ENCODE measurements at regions not wholly inside any gene's neighbourhood (a gene's known extent, or its start where the extent isn't known, plus 50 kb on each side); places are given as distances from the start of the nearest gene placed in this dataset.
"Not testable (repeated sequence)": the region's sequence is repeated elsewhere in the genome, so short reads cannot be mapped to it uniquely, and the experiment has no call there.

GRCh38 chr5:23994581-23995370 is 487.4 kb downstream of the PRDM9 start:
- TF ChIP-seq POLR2A (IDR thresholded peaks at IDR 0.05; ENCODE audit: extremely low read depth, insufficient read length): no peak
- no peak for TF ChIP-seq MYC (IDR thresholded peaks at IDR 0.05; ENCODE audit: low read depth, low read length)
- no peak for TF ChIP-seq CTCF (IDR thresholded peaks at IDR 0.05; ENCODE audit: low read depth, low read length)
- no peak for TF ChIP-seq MAX (IDR thresholded peaks at IDR 0.05; ENCODE audit: low read depth, low read length)
- peak; percentile 3 for DNase-seq (ENCODE audit: low read depth)
- no peak overlapping the region for H3K4me3 ChIP-seq (ENCODE audit: low read depth, low read length)

- TF ChIP-seq POLR2A (IDR thresholded peaks at IDR 0.05; ENCODE audit: extremely low read depth, insufficient read length): no peak
- TF ChIP-seq CTCF (IDR thresholded peaks at IDR 0.05; ENCODE audit: low read depth, low read length): no peak
- no peak for TF ChIP-seq MAX (IDR thresholded peaks at IDR 0.05; ENCODE audit: low read depth, low read length)
- TF ChIP-seq MYC (IDR thresholded peaks at IDR 0.05; ENCODE audit: low read depth, low read length): no peak
- no peak overlapping the region for H3K4me3 ChIP-seq (ENCODE audit: low read depth, low read length)
- no peak for DNase-seq (ENCODE audit: low read depth)
These were observed 489.1 kb downstream of the PRDM9 start for GRCh38 chr5:23996525-23996924.

GRCh38 chr5:24005384-24005783 is 498.0 kb downstream of the PRDM9 start:
- no peak for DNase-seq (ENCODE audit: low read depth)
- TF ChIP-seq POLR2A (IDR thresholded peaks at IDR 0.05; ENCODE audit: extremely low read depth, insufficient read length) (no peak), MYC (IDR thresholded peaks at IDR 0.05; ENCODE audit: low read depth, low read length) (no peak)
- no peak overlapping the region for H3K4me3 ChIP-seq (ENCODE audit: low read depth, low read length)

- H3K4me3 ChIP-seq (ENCODE audit: low read depth, low read length); DNase-seq (ENCODE audit: low read depth): not testable (repeated sequence)
These were observed 510.3 kb downstream of the PRDM9 start for GRCh38 chr5:24017710-24018109.

- no peak for DNase-seq (ENCODE audit: low read depth)
- no peak for TF ChIP-seq MYC (IDR thresholded peaks at IDR 0.05; ENCODE audit: low read depth, low read length)
- no peak for TF ChIP-seq POLR2A (IDR thresholded peaks at IDR 0.05; ENCODE audit: extremely low read depth, insufficient read length)
- H3K4me3 ChIP-seq (ENCODE audit: low read depth, low read length): no peak overlapping the region
These were observed 518.9 kb downstream of the PRDM9 start for GRCh38 chr5:24026288-24026687.

- DNase-seq (ENCODE audit: low read depth): no peak
- H3K4me3 ChIP-seq (ENCODE audit: low read depth, low read length): no peak overlapping the region
- TF ChIP-seq MYC (IDR thresholded peaks at IDR 0.05; ENCODE audit: low read depth, low read length) (no peak), CTCF (IDR thresholded peaks at IDR 0.05; ENCODE audit: low read depth, low read length) (no peak), MAX (IDR thresholded peaks at IDR 0.05; ENCODE audit: low read depth, low read length) (no peak), POLR2A (IDR thresholded peaks at IDR 0.05; ENCODE audit: extremely low read depth, insufficient read length) (no peak)
These were observed 535.3 kb downstream of the PRDM9 start for GRCh38 chr5:24042688-24043087.

- no peak for TF ChIP-seq POLR2A (IDR thresholded peaks at IDR 0.05; ENCODE audit: extremely low read depth, insufficient read length)
- TF ChIP-seq MYC (IDR thresholded peaks at IDR 0.05; ENCODE audit: low read depth, low read length): no peak
- TF ChIP-seq CTCF (IDR thresholded peaks at IDR 0.05; ENCODE audit: low read depth, low read length): no peak
- no peak for TF ChIP-seq MAX (IDR thresholded peaks at IDR 0.05; ENCODE audit: low read depth, low read length)
- H3K4me3 ChIP-seq (ENCODE audit: low read depth, low read length): no peak overlapping the region
- DNase-seq (ENCODE audit: low read depth): no peak
These were observed 537.6 kb downstream of the PRDM9 start for GRCh38 chr5:24045046-24045445.
